ENCODE measurements at regions not wholly inside any gene's neighbourhood (a gene's known extent, or its start where the extent isn't known, plus 50 kb on each side); places are given as distances from the start of the nearest gene placed in this dataset.

DNA sequence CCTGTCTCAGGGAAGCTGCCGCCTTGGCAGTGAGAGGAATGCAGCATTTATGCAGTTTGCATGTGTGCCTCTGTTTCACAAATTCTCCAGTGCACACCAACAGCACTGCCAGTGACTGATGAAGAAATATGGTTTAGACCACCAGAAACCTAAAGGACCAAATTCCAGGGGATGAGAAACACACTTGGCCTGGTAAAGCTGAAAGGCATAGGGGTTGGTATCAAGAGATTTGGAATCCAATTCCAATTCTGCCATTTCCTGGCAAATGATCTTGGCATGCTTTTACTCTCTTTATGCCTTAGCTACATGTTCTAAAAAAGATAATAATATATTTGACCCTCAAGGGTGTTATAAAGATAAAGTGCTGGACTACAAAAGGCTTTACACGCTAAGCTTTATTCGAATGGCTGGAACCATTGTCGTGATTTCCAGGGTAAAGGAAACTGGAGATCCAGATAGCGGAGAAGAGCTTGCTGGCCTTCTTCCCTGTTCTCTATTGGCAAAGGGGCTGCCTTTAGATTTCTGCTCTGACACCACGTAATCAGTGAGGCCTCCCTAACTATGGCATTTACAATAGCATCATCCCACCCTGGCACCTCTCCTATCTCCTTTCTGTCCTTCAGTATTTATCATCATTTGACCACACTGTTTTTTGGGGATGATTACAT lies 359.8 kb upstream of the ASIC2 start:
- DNase-seq, result no peak

DNA sequence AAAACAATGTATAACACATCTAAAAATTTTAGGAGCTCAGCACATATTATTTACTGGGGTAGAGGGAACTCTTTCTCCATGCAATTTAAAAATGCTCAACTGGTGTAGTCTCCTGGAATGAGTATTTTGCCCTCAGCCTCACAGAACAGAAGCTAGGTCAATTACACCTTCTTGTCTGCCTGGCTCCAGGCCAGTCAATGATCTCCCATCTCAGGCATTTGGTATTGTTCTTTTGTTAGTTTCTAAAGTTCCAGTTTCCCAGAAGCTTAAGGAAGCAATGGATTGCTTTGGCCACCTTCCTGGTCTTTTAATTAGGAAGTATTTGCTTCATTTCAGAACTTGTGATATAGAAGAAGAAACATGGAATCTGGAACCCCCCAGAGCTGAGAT lies 360.3 kb upstream of the ASIC2 start:
- DNase-seq, result no peak

DNA sequence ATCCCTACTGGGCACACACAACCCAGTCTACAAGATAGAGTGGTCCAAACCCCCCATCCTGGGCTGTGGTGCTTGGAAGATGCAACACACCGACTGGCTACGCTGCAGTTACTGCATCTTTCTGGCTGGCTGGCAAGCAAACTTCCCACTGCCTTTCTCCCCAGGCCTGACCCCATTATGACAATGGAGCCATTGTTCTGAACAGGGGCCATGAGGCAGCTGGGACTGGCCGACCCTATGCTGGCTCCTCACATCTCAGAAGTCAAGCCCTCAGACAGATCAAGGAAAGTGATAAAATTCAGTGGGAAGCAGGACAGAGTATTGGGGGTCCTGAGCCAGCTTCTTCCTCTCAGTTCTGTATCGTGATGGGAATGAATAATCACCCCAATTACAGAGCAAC lies 364.1 kb upstream of the ASIC2 start:
- DNase-seq, result no peak

GRCh38 chr17:33661975-33662374 lies 368.9 kb upstream of the ASIC2 start:
- no peak for DNase-seq

GRCh38 chr17:33664116-33664840 lies 371.2 kb upstream of the ASIC2 start:
- DNase-seq, result no peak

DNA sequence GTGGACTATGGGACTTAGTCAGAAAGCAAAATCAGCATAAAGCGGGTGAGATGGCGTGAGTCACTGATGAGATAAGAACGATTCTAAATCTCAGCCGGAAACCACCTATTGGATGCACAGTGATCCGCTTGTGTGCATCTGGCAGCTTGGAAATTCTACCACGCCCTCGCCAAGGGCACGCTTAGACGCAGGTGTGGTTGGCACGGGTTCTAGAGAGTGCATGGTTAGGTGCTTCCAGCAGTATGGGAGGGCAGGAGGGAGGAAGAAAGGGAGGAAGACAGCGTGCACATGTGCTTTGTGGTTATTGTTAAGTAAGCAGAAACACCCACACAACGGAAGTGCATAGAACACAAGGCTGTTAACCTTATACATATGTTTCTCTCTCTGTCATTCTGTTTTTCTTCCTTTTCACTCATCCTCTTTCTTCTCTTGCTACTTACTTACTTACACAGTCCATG lies 374.0 kb upstream of the ASIC2 start:
- no peak for DNase-seq

DNA sequence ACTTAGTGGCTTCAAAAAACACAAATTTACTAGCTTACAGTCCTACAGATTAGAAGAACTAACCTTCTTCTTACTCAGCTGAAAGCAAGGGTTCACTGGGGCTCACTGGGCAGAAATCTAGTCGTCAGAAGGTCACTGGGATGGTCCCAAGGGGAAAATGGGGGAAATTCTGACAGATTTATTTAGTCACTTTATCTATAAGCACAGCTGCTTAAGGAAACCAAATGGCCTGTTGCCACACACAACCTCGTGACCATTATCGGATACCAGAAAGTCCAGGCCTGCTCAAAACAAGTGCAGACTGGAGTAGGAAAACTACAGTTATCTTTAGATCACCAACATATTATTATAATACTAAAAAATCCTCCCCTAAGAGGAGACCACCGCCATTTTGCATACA lies 374.6 kb upstream of the ASIC2 start:
- no peak for DNase-seq

- DNase-seq, result no peak
Measured at GRCh38 chr17:33668516-33668915, 375.4 kb upstream of the ASIC2 start.

DNA sequence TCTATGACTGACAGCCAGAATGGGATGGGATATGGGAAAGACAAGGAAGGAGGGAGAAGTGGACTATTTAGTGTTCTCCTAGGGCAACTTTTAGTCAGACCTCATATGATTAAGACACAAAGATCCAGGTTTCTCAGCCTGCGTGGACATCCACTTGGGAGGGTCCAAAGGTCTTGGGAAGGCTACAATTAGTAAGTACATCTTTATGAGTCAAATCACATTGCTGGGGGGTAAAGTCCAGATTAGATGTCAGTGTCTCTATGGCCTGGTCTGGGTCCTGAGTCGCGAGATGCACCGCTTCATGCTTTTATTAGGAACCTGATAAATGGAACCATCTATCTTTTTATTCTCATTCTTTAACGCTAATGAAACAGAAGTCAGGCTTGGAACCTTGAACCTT lies 378.4 kb upstream of the ASIC2 start:
- DNase-seq, result no peak

DNA sequence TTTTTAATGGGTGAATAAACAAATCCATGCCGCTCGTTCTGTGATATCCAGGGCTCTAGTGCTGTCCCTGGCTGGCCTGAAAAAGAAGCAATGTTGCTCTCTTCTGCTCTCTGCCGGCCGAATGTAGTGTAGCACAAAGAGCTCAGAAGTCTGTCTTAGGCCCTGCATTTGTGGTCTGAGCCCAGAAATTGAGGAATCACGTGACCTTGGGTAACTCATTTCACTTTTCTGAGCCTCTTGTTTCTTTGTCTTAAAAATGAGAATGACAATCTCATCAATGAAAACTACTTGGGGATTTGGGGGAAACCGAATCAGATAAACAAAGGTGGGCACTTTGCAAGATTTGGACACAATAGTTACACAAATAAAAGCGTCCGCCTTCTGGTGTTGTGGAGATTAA lies 381.6 kb upstream of the ASIC2 start:
- DNase-seq, result no peak

- DNase-seq, result no peak
Measured at GRCh38 chr17:33676444-33676843, 383.3 kb upstream of the ASIC2 start.

GRCh38 chr17:33679595-33679994 lies 386.5 kb upstream of the ASIC2 start:
- DNase-seq, result no peak

DNA sequence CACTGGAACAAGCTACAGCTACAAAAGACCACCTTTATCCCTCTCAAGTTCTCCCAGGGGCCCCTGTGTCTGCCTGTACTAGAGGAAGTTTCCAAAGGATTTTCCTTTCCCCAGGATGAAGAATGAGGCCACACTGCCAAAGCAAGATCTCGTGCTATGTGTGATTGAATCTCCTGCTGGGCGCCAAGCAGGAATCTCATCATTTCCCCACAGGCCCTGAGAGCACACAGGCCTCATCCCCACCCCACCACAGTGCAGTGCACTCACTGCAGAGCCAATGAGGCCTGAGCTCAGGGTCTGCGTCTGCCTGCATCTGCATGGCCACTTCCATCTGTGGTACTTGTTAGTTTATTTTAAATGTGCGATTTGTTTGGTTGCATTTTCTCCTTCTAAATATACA lies 387.4 kb upstream of the ASIC2 start:
- DNase-seq, result no peak

DNA sequence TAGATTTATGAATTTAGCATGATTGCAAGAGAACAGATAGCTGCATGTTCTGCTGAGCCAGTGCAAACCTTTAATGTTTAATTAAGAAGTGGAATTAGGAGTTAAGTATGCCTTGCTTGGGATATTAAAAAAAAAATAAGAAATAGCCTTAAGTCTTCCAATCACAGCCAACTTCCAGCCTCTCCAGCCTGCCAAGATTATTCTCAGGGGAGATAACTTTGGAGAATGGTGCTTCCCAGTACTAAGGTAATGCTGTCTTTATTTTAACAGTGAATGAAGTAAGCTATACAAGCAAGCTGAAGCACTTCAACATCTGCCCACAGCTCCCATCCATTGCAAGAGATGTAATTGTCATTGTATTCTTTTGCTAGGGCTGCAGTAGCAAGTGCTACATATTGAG lies 389.5 kb upstream of the ASIC2 start:
- DNase-seq, result no peak

- DNase-seq, result no peak
Measured at GRCh38 chr17:33684735-33685134, 391.6 kb upstream of the ASIC2 start.

DNA sequence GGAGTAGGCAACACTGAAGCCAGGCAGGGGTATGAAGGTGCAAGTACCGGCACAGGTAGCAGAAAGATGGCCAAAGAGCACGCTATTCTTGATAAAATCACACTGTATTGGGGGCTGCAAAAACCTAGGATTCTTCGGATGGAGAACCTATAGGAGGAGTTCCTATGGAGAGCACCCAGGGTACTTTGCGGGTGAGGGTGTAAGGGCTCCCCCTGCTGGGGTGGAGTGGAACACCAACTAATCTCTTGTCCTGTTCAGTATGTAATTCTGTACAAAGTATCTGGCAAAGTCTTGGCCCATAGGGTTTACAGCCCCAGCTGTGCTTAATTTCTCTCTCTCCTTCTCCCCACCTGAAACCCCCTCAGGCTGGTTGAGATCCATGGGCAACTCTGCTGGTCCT lies 393.1 kb upstream of the ASIC2 start:
- no peak for DNase-seq

- no peak for DNase-seq
Measured at GRCh38 chr17:33687831-33688230, 394.7 kb upstream of the ASIC2 start.

GRCh38 chr17:33688771-33689170 lies 395.7 kb upstream of the ASIC2 start:
- DNase-seq, result no peak

DNA sequence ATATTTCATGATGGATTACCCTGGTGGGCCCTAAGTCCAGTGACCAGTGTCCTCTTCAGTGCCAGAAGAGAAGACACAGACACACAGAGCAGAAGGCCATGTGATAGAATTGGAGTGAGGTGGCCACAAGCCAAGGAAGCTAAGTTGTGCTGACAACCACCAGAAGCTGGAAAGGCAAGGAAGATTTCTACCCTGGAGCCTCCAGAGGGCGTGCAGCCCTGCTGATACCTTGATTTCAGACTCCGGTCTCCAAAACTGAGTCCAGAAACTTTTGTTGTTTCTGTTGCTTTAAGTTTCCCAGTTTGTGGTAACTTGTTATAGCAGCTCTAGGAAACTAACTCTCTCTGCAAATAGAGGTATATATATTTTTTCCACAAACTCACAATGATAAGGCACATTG lies 396.6 kb upstream of the ASIC2 start:
- DNase-seq, result no peak

DNA sequence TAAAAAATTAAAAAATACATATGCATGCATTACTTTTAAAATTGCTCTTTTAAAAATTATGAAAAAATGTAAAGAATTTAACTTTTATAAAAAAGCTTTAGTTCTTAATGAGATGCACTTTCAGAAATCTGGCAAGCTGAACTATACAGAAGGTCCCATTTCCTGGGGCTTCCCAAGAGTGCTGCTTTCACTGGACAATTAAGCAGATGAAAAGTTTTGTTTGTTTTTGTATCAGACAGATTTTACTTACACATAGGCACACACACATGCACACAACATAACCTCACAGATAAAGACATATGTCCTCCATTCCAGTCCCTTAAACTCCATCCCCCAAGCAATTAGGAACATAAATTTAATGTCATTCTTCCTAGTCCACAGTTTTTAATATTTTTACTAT lies 402.3 kb upstream of the ASIC2 start:
- DNase-seq, result no peak

GRCh38 chr17:33696102-33696501 lies 403.0 kb upstream of the ASIC2 start:
- DNase-seq, result no peak

GRCh38 chr17:33697557-33697956 lies 404.5 kb upstream of the ASIC2 start:
- no peak for DNase-seq

DNA sequence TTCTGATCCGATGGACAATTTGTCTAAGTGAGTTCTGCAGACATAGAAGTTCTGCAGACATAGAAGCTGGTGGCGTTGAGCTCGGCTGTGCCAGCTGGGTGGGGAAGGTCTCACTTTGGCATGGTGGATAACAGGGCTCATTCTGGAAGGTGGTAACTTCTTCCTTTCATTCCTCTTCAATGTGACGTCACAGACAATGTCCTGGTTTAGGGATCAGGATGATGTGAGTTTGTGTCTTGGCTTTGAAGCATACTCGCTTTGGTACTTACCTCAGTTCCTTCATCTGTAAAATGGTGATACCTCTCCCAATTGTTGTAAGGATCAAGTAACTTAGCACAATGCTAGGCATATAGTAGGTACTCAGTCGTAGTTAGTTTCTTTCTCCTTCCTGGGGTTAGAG lies 408.8 kb upstream of the ASIC2 start:
- no peak for DNase-seq

GRCh38 chr17:33704856-33705255 lies 411.8 kb upstream of the ASIC2 start:
- DNase-seq, result no peak

GRCh38 chr17:33709881-33710280 lies 416.8 kb upstream of the ASIC2 start:
- DNase-seq, result no peak
